HUES48 (cell line): ENCODE measurements at regions not wholly inside any gene's neighbourhood (a gene's known extent, or its start where the extent isn't known, plus 50 kb on each side); places are given as distances from the start of the nearest gene placed in this dataset.
"Not testable (repeated sequence)": the region's sequence is repeated elsewhere in the genome, so short reads cannot be mapped to it uniquely, and the experiment has no call there.

Source experiments
- H3K27ac ChIP-seq: one replicate; pipeline ENCODE4 v1.7.0; 2013; ENCODE audit warnings: low read depth, low read length, inconsistent platforms
- H3K27me3 ChIP-seq: 2 replicates; pipeline ENCODE4 v1.6.1; 2013; ENCODE audit warnings: mild to moderate bottlenecking, low read length; ENCODE audit not compliant: control insufficient read depth, insufficient read depth
- H3K36me3 ChIP-seq: 2 replicates; pipeline ENCODE4 v1.6.1; 2013; ENCODE audit warnings: low read length; ENCODE audit not compliant: control insufficient read depth, insufficient read depth
- H3K4me1 ChIP-seq: 2 replicates; pipeline ENCODE4 v1.6.1; 2013; ENCODE audit warnings: mild to moderate bottlenecking, low read length; ENCODE audit not compliant: control insufficient read depth, insufficient read depth
- H3K4me3 ChIP-seq: 2 replicates; pipeline ENCODE4 v1.5.1; 2013; ENCODE audit warnings: mild to moderate bottlenecking, low read depth, low read length
- H3K9ac ChIP-seq: 2 replicates; pipeline ENCODE4 v1.6.1; 2013; ENCODE audit warnings: mild to moderate bottlenecking, low read depth, low read length, moderate library complexity
- H3K9me3 ChIP-seq: 2 replicates; pipeline ENCODE4 v1.6.1; 2013; ENCODE audit warnings: low read length; ENCODE audit not compliant: control insufficient read depth, insufficient read depth

- not testable (repeated sequence) for H3K4me1 ChIP-seq, H3K36me3 ChIP-seq, H3K9me3 ChIP-seq, H3K9ac ChIP-seq, H3K27me3 ChIP-seq, H3K4me3 ChIP-seq, H3K27ac ChIP-seq
These were observed 183.9 kb downstream of the NPIPB11 start for GRCh38 chr16:29222615-29223014.

GRCh38 chr16:29222008-29222407 is 184.5 kb downstream of the NPIPB11 start:
- not testable (repeated sequence) for H3K9ac ChIP-seq, H3K4me1 ChIP-seq, H3K36me3 ChIP-seq, H3K27me3 ChIP-seq, H3K4me3 ChIP-seq, H3K9me3 ChIP-seq, H3K27ac ChIP-seq

- H3K27me3 ChIP-seq, H3K9me3 ChIP-seq, H3K4me3 ChIP-seq, H3K27ac ChIP-seq, H3K36me3 ChIP-seq, H3K9ac ChIP-seq, H3K4me1 ChIP-seq: not testable (repeated sequence)
These were observed 185.1 kb downstream of the NPIPB11 start for GRCh38 chr16:29221281-29221955.

GRCh38 chr16:29220647-29221191 is 185.8 kb downstream of the NPIPB11 start:
- H3K27ac ChIP-seq, H3K4me1 ChIP-seq, H3K36me3 ChIP-seq, H3K9ac ChIP-seq, H3K4me3 ChIP-seq, H3K27me3 ChIP-seq, H3K9me3 ChIP-seq: not testable (repeated sequence)

GRCh38 chr16:29219966-29220646 is 186.4 kb downstream of the NPIPB11 start:
- not testable (repeated sequence) for H3K27ac ChIP-seq, H3K4me3 ChIP-seq, H3K9me3 ChIP-seq, H3K36me3 ChIP-seq, H3K27me3 ChIP-seq, H3K4me1 ChIP-seq, H3K9ac ChIP-seq

GRCh38 chr16:29219562-29219961 is 186.9 kb downstream of the NPIPB11 start:
- H3K9me3 ChIP-seq, H3K4me1 ChIP-seq, H3K4me3 ChIP-seq, H3K36me3 ChIP-seq, H3K27me3 ChIP-seq, H3K27ac ChIP-seq, H3K9ac ChIP-seq: not testable (repeated sequence)

GRCh38 chr16:29218649-29219048 is 187.9 kb downstream of the NPIPB11 start:
- H3K9me3 ChIP-seq, H3K36me3 ChIP-seq, H3K27ac ChIP-seq, H3K4me3 ChIP-seq, H3K4me1 ChIP-seq, H3K9ac ChIP-seq, H3K27me3 ChIP-seq: not testable (repeated sequence)

GRCh38 chr16:29218171-29218570 is 188.3 kb downstream of the NPIPB11 start:
- not testable (repeated sequence) for H3K9me3 ChIP-seq, H3K4me3 ChIP-seq, H3K9ac ChIP-seq, H3K36me3 ChIP-seq, H3K27ac ChIP-seq, H3K4me1 ChIP-seq, H3K27me3 ChIP-seq

- H3K9me3 ChIP-seq, H3K27me3 ChIP-seq, H3K4me3 ChIP-seq, H3K27ac ChIP-seq, H3K9ac ChIP-seq, H3K4me1 ChIP-seq, H3K36me3 ChIP-seq: not testable (repeated sequence)
These were observed 188.8 kb downstream of the NPIPB11 start for GRCh38 chr16:29217752-29218126.

- H3K4me3 ChIP-seq, H3K27ac ChIP-seq: not testable (repeated sequence)
These were observed 189.3 kb downstream of the NPIPB11 start for GRCh38 chr16:29217104-29217751.

GRCh38 chr16:29213770-29214169 is 192.7 kb downstream of the NPIPB11 start:
- not testable (repeated sequence) for H3K4me3 ChIP-seq, H3K36me3 ChIP-seq, H3K27ac ChIP-seq, H3K27me3 ChIP-seq, H3K9me3 ChIP-seq, H3K9ac ChIP-seq, H3K4me1 ChIP-seq

More at GRCh38 chr16:29217104-29217751, 189.3 kb downstream of the NPIPB11 start:
- not testable (repeated sequence) for H3K9ac ChIP-seq, H3K9me3 ChIP-seq, H3K27me3 ChIP-seq, H3K36me3 ChIP-seq, H3K4me1 ChIP-seq
